ENCODE measurements at regions not wholly inside any gene's neighbourhood (a gene's known extent, or its start where the extent isn't known, plus 50 kb on each side); places are given as distances from the start of the nearest gene placed in this dataset.

GRCh38 chr12:30507576-30507975 is 188.1 kb downstream of the IPO8 start:
- Histone ChIP-seq H3K27me3 (ENCODE audit: low read depth) (no peaks in the 10 kb centered on the region), H3K9me3 (replicated peaks) (no peaks in the 10 kb centered on the region), H3K27ac (replicated peaks) (no peak overlapping the region), H3K4me3 (no peak overlapping the region), H3K4me1 (no peaks in the 10 kb centered on the region), H3K36me3 (no peaks in the 10 kb centered on the region)
- intact Hi-C loops (cut with micrococcal nuclease) = no loop called here
- TF ChIP-seq CTCF (IDR thresholded peaks at IDR 0.05; ENCODE audit: borderline replicate concordance) = no peak
- no peak for DNase-seq

GRCh38 chr12:30506411-30506810 is 189.3 kb downstream of the IPO8 start:
- Histone ChIP-seq H3K9me3 (replicated peaks) (no peaks in the 10 kb centered on the region), H3K27me3 (ENCODE audit: low read depth) (no peaks in the 10 kb centered on the region), H3K4me1 (no peaks in the 10 kb centered on the region), H3K27ac (replicated peaks) (no peak overlapping the region), H3K36me3 (no peaks in the 10 kb centered on the region), H3K4me3 (no peak overlapping the region)
- no peak for TF ChIP-seq CTCF (IDR thresholded peaks at IDR 0.05; ENCODE audit: borderline replicate concordance)
- DNase-seq = no peak
- intact Hi-C loops (cut with micrococcal nuclease) = no loop called here

GRCh38 chr12:30501718-30502117 is 194.0 kb downstream of the IPO8 start:
- no peak overlapping the region for H3K4me3 ChIP-seq
- intact Hi-C loops (cut with micrococcal nuclease) = no loop called here
- no peaks in the 10 kb centered on the region for H3K4me1 ChIP-seq
- no peaks in the 10 kb centered on the region for H3K27me3 ChIP-seq (ENCODE audit: low read depth)
- H3K9me3 ChIP-seq (replicated peaks) = no peaks in the 10 kb centered on the region
- no peak overlapping the region for H3K27ac ChIP-seq (replicated peaks)
- TF ChIP-seq CTCF (IDR thresholded peaks at IDR 0.05; ENCODE audit: borderline replicate concordance) = no peak
- no peak for DNase-seq
- no peaks in the 10 kb centered on the region for H3K36me3 ChIP-seq

- DNase-seq = no peak
- H3K9me3 ChIP-seq (replicated peaks) = no peaks in the 10 kb centered on the region
- no peak overlapping the region for H3K27ac ChIP-seq (replicated peaks)
- no peak overlapping the region for H3K4me3 ChIP-seq
- no peaks in the 10 kb centered on the region for H3K27me3 ChIP-seq (ENCODE audit: low read depth)
- TF ChIP-seq CTCF (IDR thresholded peaks at IDR 0.05; ENCODE audit: borderline replicate concordance) = no peak
- H3K36me3 ChIP-seq = no peaks in the 10 kb centered on the region
- intact Hi-C loops (cut with micrococcal nuclease) = no loop called here
- no peaks in the 10 kb centered on the region for H3K4me1 ChIP-seq
Measured at GRCh38 chr12:30500532-30500931, 195.1 kb downstream of the IPO8 start.

GRCh38 chr12:30485230-30485890 is 210.3 kb downstream of the IPO8 start:
- Histone ChIP-seq H3K9me3 (replicated peaks) (no peaks in the 10 kb centered on the region), H3K4me3 (no peak overlapping the region), H3K27ac (replicated peaks) (no peak overlapping the region), H3K27me3 (ENCODE audit: low read depth) (peaks cover 5% of the 10 kb centered on the region), H3K36me3 (no peaks in the 10 kb centered on the region), H3K4me1 (no peaks in the 10 kb centered on the region)
- intact Hi-C loops (cut with micrococcal nuclease) = no loop called here
- no peak for DNase-seq
- TF ChIP-seq CTCF (IDR thresholded peaks at IDR 0.05; ENCODE audit: borderline replicate concordance) = no peak
